GM12865 (cell line): ENCODE measurements at regions not wholly inside any gene's neighbourhood (a gene's known extent, or its start where the extent isn't known, plus 50 kb on each side); places are given as distances from the start of the nearest gene placed in this dataset.

Experiments
- DNase-seq: peaks from one replicate; pipeline ENCODE4 v3.0.0; 2010; ENCODE audit warnings: low read depth
- H3K4me3 ChIP-seq: 2 replicates; pipeline ENCODE4 v1.5.1; 2011; ENCODE audit warnings: mild to moderate bottlenecking, low read depth, low read length, control low read depth
- CTCF ChIP-seq: IDR thresholded peaks from 2 replicates; pipeline ENCODE4 v1.5.1; 2011; ENCODE audit warnings: low read length, control low read depth, low read depth, inconsistent platforms; ENCODE audit not compliant: insufficient read depth; ENCODE audit errors: missing control alignments

GRCh38 chr12:92650228-92650822 is 52.5 kb upstream of the PLEKHG7 start:
- no peak overlapping the region for H3K4me3 ChIP-seq
- DNase-seq = no peak
- no peak for TF ChIP-seq CTCF

- peak; percentile 69 for TF ChIP-seq CTCF
- DNase-seq = peak; percentile 89
- H3K4me3 ChIP-seq = no peak overlapping the region
These were observed 53.1 kb upstream of the PLEKHG7 start for GRCh38 chr12:92649511-92650227.

GRCh38 chr12:92648242-92649031 is 54.4 kb upstream of the PLEKHG7 start:
- no peak overlapping the region for H3K4me3 ChIP-seq
- no peak for TF ChIP-seq CTCF
- no peak for DNase-seq

- no peak for DNase-seq
- TF ChIP-seq CTCF = no peak
- H3K4me3 ChIP-seq = no peak overlapping the region
These were observed 61.5 kb upstream of the PLEKHG7 start for GRCh38 chr12:92641291-92641690.

DNA sequence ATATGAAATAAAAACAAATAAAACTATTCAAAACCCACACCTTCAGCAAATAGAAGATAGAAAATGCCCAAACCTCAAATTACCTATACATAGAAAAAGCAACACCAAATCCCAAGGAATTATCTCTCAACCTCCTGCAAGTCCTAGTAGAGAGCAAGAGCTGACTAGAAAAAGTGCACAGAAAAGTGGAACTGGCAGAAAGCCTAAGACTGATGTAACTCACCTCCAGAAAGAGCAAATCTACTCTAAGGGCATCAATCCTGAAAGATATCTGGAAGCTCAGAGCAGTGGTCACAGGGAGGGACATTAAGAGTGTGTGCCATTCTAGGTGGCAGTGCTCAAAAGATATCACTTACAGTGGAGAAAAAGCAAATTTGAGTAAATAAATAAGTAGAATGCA is 62.1 kb upstream of the PLEKHG7 start:
- TF ChIP-seq CTCF = no peak
- H3K4me3 ChIP-seq = no peak overlapping the region
- DNase-seq = no peak

- DNase-seq = no peak
- no peak for TF ChIP-seq CTCF
- no peak overlapping the region for H3K4me3 ChIP-seq
These were observed 63.8 kb upstream of the PLEKHG7 start for GRCh38 chr12:92639017-92639416.

- no peak for DNase-seq
- no peak overlapping the region for H3K4me3 ChIP-seq
- TF ChIP-seq CTCF = no peak
These were observed 68.1 kb upstream of the PLEKHG7 start for GRCh38 chr12:92634730-92635129.
